ENCODE measurements at regions not wholly inside any gene's neighbourhood (a gene's known extent, or its start where the extent isn't known, plus 50 kb on each side); places are given as distances from the start of the nearest gene placed in this dataset.

- no peaks in the 10 kb centered on the region for H3K9me3 Mint-ChIP-seq (ENCODE audit: insufficient read depth)
- no peak for DNase-seq
- H3K4me1 Mint-ChIP-seq = no peaks in the 10 kb centered on the region
Observed at GRCh38 chr2:6031200-6031867, 339.1 kb downstream of the SOX11 start.

GRCh38 chr2:6036211-6036610 lies 344.0 kb downstream of the SOX11 start:
- intact Hi-C loops (cut with micrococcal nuclease) = no loop called here
- no peak overlapping the region for H2AFZ ChIP-seq (ENCODE audit: insufficient read depth, low read depth, low read length, poor library complexity, severe bottlenecking)
- H3K79me2 ChIP-seq (ENCODE audit: control insufficient read depth, insufficient read depth, low read length) = no peaks in the 10 kb centered on the region
- ATAC-seq (ENCODE audit: low read depth) (no peak), DNase-seq (no peak)
- no peak for TF ChIP-seq CTCF (IDR thresholded peaks at IDR 0.05)
- no peak for TF ChIP-seq EZH2 (IDR thresholded peaks at IDR 0.05; ENCODE audit: borderline replicate concordance, insufficient read depth, low read depth, low read length, poor library complexity, severe bottlenecking)
- Mint-ChIP-seq H3K27ac (no peak overlapping the region), H3K4me1 (no peaks in the 10 kb centered on the region), H3K4me3 (no peak overlapping the region), H3K9me3 (ENCODE audit: insufficient read depth) (no peaks in the 10 kb centered on the region), H3K27me3 (no peaks in the 10 kb centered on the region)
- H4K20me1 ChIP-seq (ENCODE audit: control insufficient read depth, insufficient read depth, low read length, poor library complexity, severe bottlenecking) = no peaks in the 10 kb centered on the region
- ChIA-PET POLR2A (no interaction called here), CTCF (no interaction called here)
- no peak overlapping the region for H3K4me3 ChIP-seq (ENCODE audit: control extremely low read depth in 1 of 5, extremely low read depth in 1 of 5, insufficient read depth in 1 of 5, low read depth in 2 of 5, low read length in 4 of 5)
- no peaks in the 10 kb centered on the region for H3K36me3 ChIP-seq (replicated peaks in 1 of 2; ENCODE audit: control extremely low read depth in 1 of 2, control insufficient read depth in 1 of 2, extremely low read depth in 1 of 2, insufficient read depth in 2 of 2, low read length in 1 of 2)
- H3K27me3 ChIP-seq (replicated peaks in 1 of 4; ENCODE audit: control extremely low read depth in 1 of 4, control insufficient read depth in 3 of 4, insufficient read depth in 4 of 4, low read length in 3 of 4) = no peaks in the 10 kb centered on the region
- no peak overlapping the region for H3K9ac ChIP-seq (ENCODE audit: low read length)
- WGBS (ENCODE audit: insufficient coverage) = 82% methylated on average over 2 of the region's 4 CpGs
- no peaks in the 10 kb centered on the region for H3K4me1 ChIP-seq (ENCODE audit: control insufficient read depth in 2 of 2, insufficient read depth in 2 of 2, low read length in 2 of 2)
- H3K4me2 ChIP-seq (replicated peaks; ENCODE audit: low read depth, low read length, poor library complexity, severe bottlenecking) = no peak overlapping the region
- no peak overlapping the region for H3K27ac ChIP-seq (ENCODE audit: low read length in 2 of 2)
- peaks cover 0 to 6% (median 0%) of the 10 kb centered on the region in 3 donors for H3K9me3 ChIP-seq (ENCODE audit: control extremely low read depth in 1 of 3, control insufficient read depth in 2 of 3, insufficient read depth in 1 of 3, low read length in 2 of 3)

More at GRCh38 chr2:6031200-6031867, 339.1 kb downstream of the SOX11 start:
- CTCF ChIA-PET = no interaction called here
- no peaks in the 10 kb centered on the region for H3K36me3 ChIP-seq (replicated peaks in 1 of 2; ENCODE audit: control extremely low read depth in 1 of 2, control insufficient read depth in 1 of 2, extremely low read depth in 1 of 2, insufficient read depth in 2 of 2, low read length in 1 of 2)
- TF ChIP-seq EZH2 (IDR thresholded peaks at IDR 0.05; ENCODE audit: borderline replicate concordance, insufficient read depth, low read depth, low read length, poor library complexity, severe bottlenecking) (no peak), CTCF (IDR thresholded peaks at IDR 0.05) (no peak)
- H3K27me3 ChIP-seq (replicated peaks in 1 of 4; ENCODE audit: control extremely low read depth in 1 of 4, control insufficient read depth in 3 of 4, insufficient read depth in 4 of 4, low read length in 3 of 4) = no peaks in the 10 kb centered on the region
- no peaks in the 10 kb centered on the region for H4K20me1 ChIP-seq (ENCODE audit: control insufficient read depth, insufficient read depth, low read length, poor library complexity, severe bottlenecking)
- WGBS (ENCODE audit: insufficient coverage) = 100% methylated on average over 1 of the region's 5 CpGs
- H3K27ac ChIP-seq (ENCODE audit: low read length in 2 of 2) = no peak overlapping the region
- no peak overlapping the region for H2AFZ ChIP-seq (ENCODE audit: insufficient read depth, low read depth, low read length, poor library complexity, severe bottlenecking)
- intact Hi-C loops (cut with micrococcal nuclease) = no loop called here
- POLR2A ChIA-PET = no interaction called here
- H3K9me3 ChIP-seq (ENCODE audit: control extremely low read depth in 1 of 3, control insufficient read depth in 2 of 3, insufficient read depth in 1 of 3, low read length in 2 of 3) = no peaks in the 10 kb centered on the region
- Mint-ChIP-seq H3K27me3 (no peaks in the 10 kb centered on the region), H3K27ac (no peak overlapping the region), H3K4me3 (no peak overlapping the region)
- no peaks in the 10 kb centered on the region for H3K79me2 ChIP-seq (ENCODE audit: control insufficient read depth, insufficient read depth, low read length)
- H3K4me3 ChIP-seq (ENCODE audit: control extremely low read depth in 1 of 5, extremely low read depth in 1 of 5, insufficient read depth in 1 of 5, low read depth in 2 of 5, low read length in 4 of 5) = no peak overlapping the region
- H3K9ac ChIP-seq (ENCODE audit: low read length) = no peak overlapping the region
- H3K4me1 ChIP-seq (ENCODE audit: control insufficient read depth in 2 of 2, insufficient read depth in 2 of 2, low read length in 2 of 2) = no peaks in the 10 kb centered on the region
- ATAC-seq (ENCODE audit: low read depth) = no peak
- no peak overlapping the region for H3K4me2 ChIP-seq (replicated peaks; ENCODE audit: low read depth, low read length, poor library complexity, severe bottlenecking)

All from B cell (primary cell).